ENCODE measurements at regions not wholly inside any gene's neighbourhood (a gene's known extent, or its start where the extent isn't known, plus 50 kb on each side); places are given as distances from the start of the nearest gene placed in this dataset.
"Not testable (repeated sequence)": the region's sequence is repeated elsewhere in the genome, so short reads cannot be mapped to it uniquely, and the experiment has no call there.

- Histone ChIP-seq H3K4me1 (ENCODE audit: insufficient read depth, insufficient read length) (no peaks in the 10 kb centered on the region), H3K4me3 (ENCODE audit: insufficient read length, low read depth) (no peak overlapping the region), H3K9me3 (ENCODE audit: insufficient read depth, low read length) (no peaks in the 10 kb centered on the region), H3K9ac (ENCODE audit: insufficient read length, low read depth) (no peak overlapping the region), H3K36me3 (ENCODE audit: insufficient read depth, insufficient read length, low read length) (no peaks in the 10 kb centered on the region), H3K27me3 (ENCODE audit: insufficient read depth, insufficient read length) (no peaks in the 10 kb centered on the region)
- TF ChIP-seq ZNF274 (IDR thresholded peaks at IDR 0.05; ENCODE audit: low read depth, low read length) (no peak), YY1 (IDR thresholded peaks at IDR 0.05; ENCODE audit: insufficient read depth, insufficient read length) (no peak), SUZ12 (IDR thresholded peaks at IDR 0.05; ENCODE audit: extremely low read depth, insufficient read depth, insufficient read length) (no peak)
- DNase-seq (ENCODE audit: low read depth, low spot score) = no peak
These were observed 123.7 kb downstream of the COX18 start for GRCh38 chr4:72945719-72946336.

DNA sequence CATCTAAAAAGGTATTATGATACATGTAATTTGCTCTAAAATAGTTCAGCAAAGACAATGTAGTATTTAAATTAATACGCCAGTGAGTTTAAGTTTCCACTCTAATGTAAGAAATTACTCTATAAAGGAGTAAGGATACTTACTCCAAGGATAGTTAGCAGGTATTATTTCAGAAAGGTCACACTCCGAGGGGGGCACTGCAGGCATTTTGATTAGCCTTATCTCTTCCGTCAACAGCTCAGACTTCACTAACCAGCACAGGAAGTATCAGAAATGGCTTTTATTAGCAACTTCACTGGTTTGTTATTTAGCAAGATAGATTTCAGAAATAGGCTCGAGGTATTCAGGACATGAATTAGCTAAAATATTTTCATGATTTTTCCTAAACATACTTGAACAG is 127.0 kb downstream of the COX18 start:
- no peak for DNase-seq (ENCODE audit: low read depth, low spot score)
- TF ChIP-seq YY1 (IDR thresholded peaks at IDR 0.05; ENCODE audit: insufficient read depth, insufficient read length) (no peak), SUZ12 (IDR thresholded peaks at IDR 0.05; ENCODE audit: extremely low read depth, insufficient read depth, insufficient read length) (no peak), ZNF274 (IDR thresholded peaks at IDR 0.05; ENCODE audit: low read depth, low read length) (no peak)
- no peak overlapping the region for H3K9ac ChIP-seq (ENCODE audit: insufficient read length, low read depth)
- no peaks in the 10 kb centered on the region for H3K36me3 ChIP-seq (ENCODE audit: insufficient read depth, insufficient read length, low read length)
- no peaks in the 10 kb centered on the region for H3K9me3 ChIP-seq (ENCODE audit: insufficient read depth, low read length)
- no peaks in the 10 kb centered on the region for H3K4me1 ChIP-seq (ENCODE audit: insufficient read depth, insufficient read length)
- no peaks in the 10 kb centered on the region for H3K27me3 ChIP-seq (ENCODE audit: insufficient read depth, insufficient read length)
- H3K4me3 ChIP-seq (ENCODE audit: insufficient read length, low read depth) = no peak overlapping the region

GRCh38 chr4:72938516-72938915 is 131.0 kb downstream of the COX18 start:
- TF ChIP-seq YY1 (IDR thresholded peaks at IDR 0.05; ENCODE audit: insufficient read depth, insufficient read length) (no peak), SUZ12 (IDR thresholded peaks at IDR 0.05; ENCODE audit: extremely low read depth, insufficient read depth, insufficient read length) (no peak), ZNF274 (IDR thresholded peaks at IDR 0.05; ENCODE audit: low read depth, low read length) (no peak)
- Histone ChIP-seq H3K36me3 (ENCODE audit: insufficient read depth, insufficient read length, low read length) (no peaks in the 10 kb centered on the region), H3K4me3 (ENCODE audit: insufficient read length, low read depth) (no peak overlapping the region), H3K9ac (ENCODE audit: insufficient read length, low read depth) (no peak overlapping the region), H3K9me3 (ENCODE audit: insufficient read depth, low read length) (no peaks in the 10 kb centered on the region), H3K27me3 (ENCODE audit: insufficient read depth, insufficient read length) (no peaks in the 10 kb centered on the region), H3K4me1 (ENCODE audit: insufficient read depth, insufficient read length) (no peaks in the 10 kb centered on the region)
- DNase-seq (ENCODE audit: low read depth, low spot score) = no peak

DNA sequence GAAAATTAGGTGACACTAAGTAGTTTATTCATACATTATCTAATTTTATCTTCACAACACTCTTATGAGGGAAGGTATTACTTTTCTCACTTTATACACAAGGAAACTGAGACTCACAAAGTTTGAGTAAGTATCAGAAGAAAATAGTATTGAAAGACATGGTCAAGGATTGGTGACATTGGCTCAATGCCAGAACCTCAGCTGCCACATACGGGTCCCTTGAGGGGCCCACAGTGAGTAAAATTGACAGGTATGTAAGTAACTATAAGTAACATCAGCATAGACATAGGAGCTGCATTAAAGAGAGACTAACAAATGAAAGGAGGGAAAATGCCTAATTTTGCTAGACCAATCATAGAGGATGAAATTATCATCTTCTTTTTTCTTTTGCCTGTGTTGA is 134.1 kb downstream of the COX18 start:
- H3K27me3 ChIP-seq (ENCODE audit: insufficient read depth, insufficient read length) = no peaks in the 10 kb centered on the region
- no peak for TF ChIP-seq ZNF274 (IDR thresholded peaks at IDR 0.05; ENCODE audit: low read depth, low read length)
- no peak for TF ChIP-seq SUZ12 (IDR thresholded peaks at IDR 0.05; ENCODE audit: extremely low read depth, insufficient read depth, insufficient read length)
- no peak for TF ChIP-seq YY1 (IDR thresholded peaks at IDR 0.05; ENCODE audit: insufficient read depth, insufficient read length)
- H3K4me3 ChIP-seq (ENCODE audit: insufficient read length, low read depth) = no peak overlapping the region
- DNase-seq (ENCODE audit: low read depth, low spot score) = no peak
- no peaks in the 10 kb centered on the region for H3K9me3 ChIP-seq (ENCODE audit: insufficient read depth, low read length)
- H3K4me1 ChIP-seq (ENCODE audit: insufficient read depth, insufficient read length) = no peaks in the 10 kb centered on the region
- no peak overlapping the region for H3K9ac ChIP-seq (ENCODE audit: insufficient read length, low read depth)
- H3K36me3 ChIP-seq (ENCODE audit: insufficient read depth, insufficient read length, low read length) = no peaks in the 10 kb centered on the region

GRCh38 chr4:72933029-72933428 is 136.5 kb downstream of the COX18 start:
- Histone ChIP-seq H3K4me1 (ENCODE audit: insufficient read depth, insufficient read length) (no peaks in the 10 kb centered on the region), H3K36me3 (ENCODE audit: insufficient read depth, insufficient read length, low read length) (no peaks in the 10 kb centered on the region), H3K9me3 (ENCODE audit: insufficient read depth, low read length) (no peaks in the 10 kb centered on the region), H3K4me3 (ENCODE audit: insufficient read length, low read depth) (no peak overlapping the region), H3K9ac (ENCODE audit: insufficient read length, low read depth) (no peak overlapping the region), H3K27me3 (ENCODE audit: insufficient read depth, insufficient read length) (no peaks in the 10 kb centered on the region)
- no peak for TF ChIP-seq ZNF274 (IDR thresholded peaks at IDR 0.05; ENCODE audit: low read depth, low read length)
- TF ChIP-seq YY1 (IDR thresholded peaks at IDR 0.05; ENCODE audit: insufficient read depth, insufficient read length) = no peak
- TF ChIP-seq SUZ12 (IDR thresholded peaks at IDR 0.05; ENCODE audit: extremely low read depth, insufficient read depth, insufficient read length) = no peak
- no peak for DNase-seq (ENCODE audit: low read depth, low spot score)

GRCh38 chr4:72931346-72931745 is 138.2 kb downstream of the COX18 start:
- Histone ChIP-seq H3K36me3 (ENCODE audit: insufficient read depth, insufficient read length, low read length) (no peaks in the 10 kb centered on the region), H3K9me3 (ENCODE audit: insufficient read depth, low read length) (no peaks in the 10 kb centered on the region), H3K9ac (ENCODE audit: insufficient read length, low read depth) (no peak overlapping the region), H3K4me1 (ENCODE audit: insufficient read depth, insufficient read length) (no peaks in the 10 kb centered on the region), H3K4me3 (ENCODE audit: insufficient read length, low read depth) (no peak overlapping the region), H3K27me3 (ENCODE audit: insufficient read depth, insufficient read length) (no peaks in the 10 kb centered on the region)
- no peak for DNase-seq (ENCODE audit: low read depth, low spot score)
- TF ChIP-seq ZNF274 (IDR thresholded peaks at IDR 0.05; ENCODE audit: low read depth, low read length) (no peak), SUZ12 (IDR thresholded peaks at IDR 0.05; ENCODE audit: extremely low read depth, insufficient read depth, insufficient read length) (no peak), YY1 (IDR thresholded peaks at IDR 0.05; ENCODE audit: insufficient read depth, insufficient read length) (no peak)

GRCh38 chr4:72929596-72930274 is 139.8 kb downstream of the COX18 start:
- not testable (repeated sequence) for H3K9me3 ChIP-seq (ENCODE audit: insufficient read depth, low read length); DNase-seq (ENCODE audit: low read depth, low spot score); H3K36me3 ChIP-seq (ENCODE audit: insufficient read depth, insufficient read length, low read length); H3K27me3 ChIP-seq (ENCODE audit: insufficient read depth, insufficient read length); H3K4me1 ChIP-seq (ENCODE audit: insufficient read depth, insufficient read length); H3K4me3 ChIP-seq (ENCODE audit: insufficient read length, low read depth); H3K9ac ChIP-seq (ENCODE audit: insufficient read length, low read depth)
